ENCODE measurements at regions not wholly inside any gene's neighbourhood (a gene's known extent, or its start where the extent isn't known, plus 50 kb on each side); places are given as distances from the start of the nearest gene placed in this dataset.

GRCh38 chr2:41902897-41903296 is 144.9 kb upstream of the PKDCC start:
- Histone ChIP-seq H2AFZ (ENCODE audit: low read length) (no peak overlapping the region), H3K9me2 (replicated peaks; ENCODE audit: insufficient read depth, low read length) (no peaks in the 10 kb centered on the region), H4K20me1 (ENCODE audit: insufficient read depth, low read length) (no peaks in the 10 kb centered on the region), H3K4me1 (ENCODE audit: low read length) (no peaks in the 10 kb centered on the region), H3K4me2 (ENCODE audit: low read depth, low read length) (no peak overlapping the region), H3K4me3 (ENCODE audit: low read length) (no peak overlapping the region), H3K27ac (ENCODE audit: low read length) (no peak overlapping the region), H3K79me2 (ENCODE audit: low read length) (no peaks in the 10 kb centered on the region), H3K27me3 (replicated peaks; ENCODE audit: insufficient read depth, low read length) (no peaks in the 10 kb centered on the region), H3F3A (ENCODE audit: insufficient read depth, low read length) (no peaks in the 10 kb centered on the region), H3K9me3 (replicated peaks; ENCODE audit: insufficient read depth, low read length) (no peaks in the 10 kb centered on the region), H3K36me3 (replicated peaks; ENCODE audit: insufficient read depth, low read length) (no peaks in the 10 kb centered on the region), H3K9ac (ENCODE audit: low read length) (no peak overlapping the region)
- TF ChIP-seq EZH2 (optimal IDR thresholded peaks at IDR 0.05; ENCODE audit: low read depth, low read length) (no peak), CTCF (IDR thresholded peaks at IDR 0.05; ENCODE audit: low read length) (no peak)
- DNase-seq, result no peak

- H3K4me3 ChIP-seq (ENCODE audit: low read length), result no peak overlapping the region
- no peaks in the 10 kb centered on the region for H3K4me1 ChIP-seq (ENCODE audit: low read length)
- H4K20me1 ChIP-seq (ENCODE audit: insufficient read depth, low read length), result no peaks in the 10 kb centered on the region
- no peaks in the 10 kb centered on the region for H3K36me3 ChIP-seq (replicated peaks; ENCODE audit: insufficient read depth, low read length)
- no peaks in the 10 kb centered on the region for H3K27me3 ChIP-seq (replicated peaks; ENCODE audit: insufficient read depth, low read length)
- no peak overlapping the region for H2AFZ ChIP-seq (ENCODE audit: low read length)
- H3K9me3 ChIP-seq (replicated peaks; ENCODE audit: insufficient read depth, low read length), result no peaks in the 10 kb centered on the region
- H3K27ac ChIP-seq (ENCODE audit: low read length), result no peak overlapping the region
- TF ChIP-seq EZH2phosphoT487 (IDR thresholded peaks at IDR 0.05; ENCODE audit: low read length) (no peak), CTCF (IDR thresholded peaks at IDR 0.05; ENCODE audit: low read length) (no peak), EZH2 (optimal IDR thresholded peaks at IDR 0.05; ENCODE audit: low read depth, low read length) (no peak)
- no peaks in the 10 kb centered on the region for H3F3A ChIP-seq (ENCODE audit: insufficient read depth, low read length)
- no peak for DNase-seq
- no peaks in the 10 kb centered on the region for H3K79me2 ChIP-seq (ENCODE audit: low read length)
- H3K9ac ChIP-seq (ENCODE audit: low read length), result no peak overlapping the region
- no peak overlapping the region for H3K4me2 ChIP-seq (ENCODE audit: low read depth, low read length)
- no peaks in the 10 kb centered on the region for H3K9me2 ChIP-seq (replicated peaks; ENCODE audit: insufficient read depth, low read length)
Measured at GRCh38 chr2:41903474-41904135, 144.2 kb upstream of the PKDCC start.

GRCh38 chr2:41904459-41904858 is 143.4 kb upstream of the PKDCC start:
- no peak overlapping the region for H2AFZ ChIP-seq (ENCODE audit: low read length)
- H4K20me1 ChIP-seq (ENCODE audit: insufficient read depth, low read length), result no peaks in the 10 kb centered on the region
- DNase-seq, result no peak
- H3K4me3 ChIP-seq (ENCODE audit: low read length), result no peak overlapping the region
- no peak for TF ChIP-seq EZH2phosphoT487 (IDR thresholded peaks at IDR 0.05; ENCODE audit: low read length)
- no peak for TF ChIP-seq CTCF (IDR thresholded peaks at IDR 0.05; ENCODE audit: low read length)
- H3K4me1 ChIP-seq (ENCODE audit: low read length), result no peaks in the 10 kb centered on the region
- H3K4me2 ChIP-seq (ENCODE audit: low read depth, low read length), result no peak overlapping the region
- H3K9ac ChIP-seq (ENCODE audit: low read length), result no peak overlapping the region
- no peaks in the 10 kb centered on the region for H3F3A ChIP-seq (ENCODE audit: insufficient read depth, low read length)
- H3K79me2 ChIP-seq (ENCODE audit: low read length), result no peaks in the 10 kb centered on the region
- H3K9me2 ChIP-seq (replicated peaks; ENCODE audit: insufficient read depth, low read length), result no peaks in the 10 kb centered on the region
- no peaks in the 10 kb centered on the region for H3K36me3 ChIP-seq (replicated peaks; ENCODE audit: insufficient read depth, low read length)
- H3K27ac ChIP-seq (ENCODE audit: low read length), result no peak overlapping the region
- no peaks in the 10 kb centered on the region for H3K27me3 ChIP-seq (replicated peaks; ENCODE audit: insufficient read depth, low read length)
- no peaks in the 10 kb centered on the region for H3K9me3 ChIP-seq (replicated peaks; ENCODE audit: insufficient read depth, low read length)

Data from MM.1S (cell line).